Epithelial cell of esophagus (primary cell): ENCODE measurements at regions not wholly inside any gene's neighbourhood (a gene's known extent, or its start where the extent isn't known, plus 50 kb on each side); places are given as distances from the start of the nearest gene placed in this dataset.

Source experiments
- DNase-seq: peaks from one replicate; pipeline ENCODE4 v3.0.0; 2010; ENCODE audit warnings: low read depth
- H3K4me3 ChIP-seq: 2 replicates; pipeline ENCODE4 v1.5.1; 2011; ENCODE audit warnings: mild to moderate bottlenecking, low read length, control low read depth
- TF ChIP-seq, protein P1 (sequence below): IDR thresholded peaks from 2 replicates; pipeline ENCODE4 v1.5.1; 2011; ENCODE audit warnings: low read depth, mild to moderate bottlenecking, low read length, control low read depth, inconsistent platforms; ENCODE audit not compliant: insufficient read depth; ENCODE audit errors: missing control alignments

DNA sequence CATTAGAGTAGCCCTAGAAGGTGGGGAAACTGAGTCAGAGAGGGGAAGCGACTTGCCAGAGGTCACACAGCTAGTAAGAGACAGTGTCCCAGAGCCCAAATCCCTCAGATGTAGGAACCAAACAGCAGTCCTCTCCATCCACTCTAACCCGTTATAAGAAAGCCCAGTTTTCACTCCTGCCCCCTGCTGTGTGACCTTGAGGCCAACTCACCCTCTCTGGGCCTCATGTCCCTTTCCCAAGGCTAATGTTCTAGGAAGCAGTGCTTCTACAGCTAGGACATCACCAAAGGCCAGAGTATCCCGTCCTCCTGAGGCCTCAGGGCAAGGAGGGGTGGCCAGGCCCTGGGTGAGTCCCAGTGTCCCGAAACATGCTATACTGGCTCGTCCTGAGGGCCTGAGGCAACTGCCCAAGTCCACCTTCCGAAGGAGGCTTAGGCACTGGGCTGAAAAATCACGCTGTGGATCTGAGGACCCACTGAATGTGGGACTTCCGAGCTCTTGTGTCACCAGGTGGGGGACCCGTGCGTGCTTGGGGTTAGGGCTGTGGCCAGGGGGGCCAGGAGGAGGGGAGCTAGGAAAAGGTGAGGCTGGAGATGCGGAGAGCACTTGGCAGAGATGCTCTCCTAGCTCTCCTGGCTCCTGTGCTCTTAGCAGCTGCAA is 109.2 kb upstream of the SLC6A11 start:
- no peak overlapping the region for H3K4me3 ChIP-seq
- no peak for DNase-seq
- TF ChIP-seq, protein P1, sequence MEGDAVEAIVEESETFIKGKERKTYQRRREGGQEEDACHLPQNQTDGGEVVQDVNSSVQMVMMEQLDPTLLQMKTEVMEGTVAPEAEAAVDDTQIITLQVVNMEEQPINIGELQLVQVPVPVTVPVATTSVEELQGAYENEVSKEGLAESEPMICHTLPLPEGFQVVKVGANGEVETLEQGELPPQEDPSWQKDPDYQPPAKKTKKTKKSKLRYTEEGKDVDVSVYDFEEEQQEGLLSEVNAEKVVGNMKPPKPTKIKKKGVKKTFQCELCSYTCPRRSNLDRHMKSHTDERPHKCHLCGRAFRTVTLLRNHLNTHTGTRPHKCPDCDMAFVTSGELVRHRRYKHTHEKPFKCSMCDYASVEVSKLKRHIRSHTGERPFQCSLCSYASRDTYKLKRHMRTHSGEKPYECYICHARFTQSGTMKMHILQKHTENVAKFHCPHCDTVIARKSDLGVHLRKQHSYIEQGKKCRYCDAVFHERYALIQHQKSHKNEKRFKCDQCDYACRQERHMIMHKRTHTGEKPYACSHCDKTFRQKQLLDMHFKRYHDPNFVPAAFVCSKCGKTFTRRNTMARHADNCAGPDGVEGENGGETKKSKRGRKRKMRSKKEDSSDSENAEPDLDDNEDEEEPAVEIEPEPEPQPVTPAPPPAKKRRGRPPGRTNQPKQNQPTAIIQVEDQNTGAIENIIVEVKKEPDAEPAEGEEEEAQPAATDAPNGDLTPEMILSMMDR: no peak

DNA sequence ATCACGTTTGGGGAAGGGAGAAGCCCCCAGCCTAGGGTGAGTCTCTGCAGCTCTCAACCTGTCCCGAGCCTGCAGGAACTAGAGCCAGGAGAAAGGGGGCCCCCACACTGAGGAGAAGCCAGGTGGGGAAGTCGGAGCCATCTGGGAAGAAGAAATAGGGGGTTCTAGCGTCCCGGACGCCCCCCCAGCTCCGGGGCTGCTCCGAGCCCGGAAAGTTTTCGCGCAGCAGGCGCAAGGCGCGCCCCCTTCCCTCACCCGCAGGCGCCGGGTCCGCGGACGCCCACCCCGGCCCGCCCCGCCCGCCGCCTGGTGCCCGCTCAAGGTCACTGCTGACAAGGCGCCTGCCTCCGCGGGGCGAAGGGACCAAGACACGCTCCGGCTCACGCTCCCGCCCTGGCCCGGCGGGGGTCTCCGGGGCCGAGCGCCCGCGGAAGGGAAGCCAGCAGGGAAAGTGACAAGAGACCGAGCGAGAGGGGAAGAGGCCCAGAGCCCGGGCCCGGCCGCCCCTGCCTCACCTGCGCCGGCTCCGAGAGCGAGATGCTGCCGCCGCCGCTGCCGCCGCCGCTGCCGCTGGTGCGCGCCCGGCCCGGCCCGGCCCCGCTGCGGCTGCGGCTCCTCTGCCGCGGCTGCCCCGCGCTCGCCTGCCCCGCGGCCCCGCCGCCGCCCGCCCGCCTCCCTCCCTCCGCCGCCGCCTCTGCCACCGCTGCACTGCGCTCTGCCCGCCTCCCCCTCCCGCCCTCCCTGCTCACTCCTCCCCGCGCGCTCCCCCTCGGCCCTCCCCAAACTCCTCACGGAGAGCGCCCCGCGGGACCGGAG is 108.4 kb upstream of the SLC6A11 start:
- no peak for DNase-seq
- TF ChIP-seq, protein P1: no peak
- no peak overlapping the region for H3K4me3 ChIP-seq

DNA sequence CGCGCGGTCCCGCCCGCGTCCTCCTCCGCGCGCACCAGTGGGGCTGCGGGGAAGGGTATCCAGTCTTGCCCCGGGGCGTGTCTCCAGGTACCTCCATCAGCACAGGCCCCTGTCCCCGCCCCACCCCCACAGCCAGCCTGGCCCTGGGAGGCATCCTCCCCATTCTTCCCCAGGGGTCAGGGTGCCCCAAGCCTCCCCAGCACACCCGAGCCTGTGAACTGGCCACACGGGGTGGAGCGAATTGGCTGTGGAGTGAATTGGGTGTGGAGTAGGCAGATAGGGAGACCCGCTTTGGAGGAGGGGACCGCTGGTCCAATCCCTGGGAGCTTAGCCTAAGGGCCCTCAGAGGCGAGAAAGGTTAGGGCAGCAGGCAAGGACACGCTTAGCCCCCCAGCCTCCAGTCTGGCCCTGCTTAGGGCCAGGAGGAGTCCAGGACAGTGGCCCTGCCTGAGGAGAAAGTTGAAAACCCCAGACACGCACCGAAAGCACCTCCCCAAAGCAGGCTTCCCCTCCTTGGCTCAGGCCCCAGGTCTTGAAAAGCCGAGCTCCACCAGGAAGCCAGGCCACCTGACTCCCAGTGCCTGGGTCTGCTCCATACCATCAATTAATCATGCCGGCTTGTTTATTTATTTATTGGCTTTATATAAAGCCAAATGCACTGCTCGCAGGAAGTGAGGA is 107.7 kb upstream of the SLC6A11 start:
- no peak for DNase-seq
- H3K4me3 ChIP-seq: no peak overlapping the region

DNA sequence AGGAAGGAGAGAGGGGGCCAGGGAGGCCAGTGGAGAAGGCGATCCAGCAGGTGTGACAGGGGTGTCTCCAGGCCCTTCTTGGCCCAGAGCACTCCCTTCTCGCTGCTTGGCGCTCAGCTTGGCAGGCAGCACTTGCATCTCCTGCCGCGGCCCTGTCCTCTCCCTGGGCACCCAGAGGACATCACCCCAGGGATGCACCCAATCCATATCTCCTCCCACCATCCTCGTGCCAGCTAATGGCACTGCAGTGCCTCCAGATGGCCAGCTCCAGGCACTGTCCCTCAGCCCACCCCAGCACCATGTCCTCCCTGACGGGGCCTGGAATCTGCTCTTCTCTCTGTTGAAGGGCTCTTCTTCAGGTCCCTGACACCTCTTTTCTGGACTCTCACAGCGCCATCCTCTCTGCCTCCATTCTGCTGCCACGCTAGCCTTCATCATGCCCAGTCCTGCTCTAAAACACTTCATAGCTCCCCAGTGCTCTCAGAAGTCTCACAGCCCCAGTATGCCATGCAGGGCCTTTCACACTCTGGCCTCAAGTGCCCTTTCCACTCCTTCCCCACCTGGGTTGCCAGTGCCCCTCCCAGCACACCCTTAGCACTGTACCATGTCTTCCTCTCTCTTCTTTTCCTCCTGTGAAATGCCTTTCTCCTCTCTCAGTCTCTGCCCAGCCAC is 106.8 kb upstream of the SLC6A11 start:
- H3K4me3 ChIP-seq: no peak overlapping the region
- TF ChIP-seq, protein P1: no peak
- no peak for DNase-seq

More for the DNA sequence above, 107.7 kb upstream of the SLC6A11 start:
- TF ChIP-seq, protein P1: no peak

DNA sequence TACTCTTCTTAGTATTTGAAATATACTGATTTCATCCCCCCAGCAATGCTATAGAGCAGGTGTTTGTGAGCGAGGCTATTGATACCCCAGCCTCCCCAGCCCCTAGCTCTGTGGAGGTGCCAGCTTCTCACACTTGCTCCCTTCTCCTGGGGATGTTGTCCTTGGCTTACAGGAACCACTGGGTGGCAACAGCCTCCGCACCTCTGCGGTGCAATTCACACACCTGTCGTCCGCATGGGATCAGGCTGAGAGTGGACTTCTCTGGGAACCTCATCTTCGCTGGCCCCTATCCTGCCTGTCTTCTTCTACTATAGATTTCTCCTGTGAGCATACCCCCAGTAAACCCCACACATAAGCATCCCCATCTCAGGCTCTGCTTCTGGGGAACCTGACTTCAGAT is 103.9 kb upstream of the SLC6A11 start:
- TF ChIP-seq, protein P1: no peak
- DNase-seq: no peak
- no peak overlapping the region for H3K4me3 ChIP-seq

DNA sequence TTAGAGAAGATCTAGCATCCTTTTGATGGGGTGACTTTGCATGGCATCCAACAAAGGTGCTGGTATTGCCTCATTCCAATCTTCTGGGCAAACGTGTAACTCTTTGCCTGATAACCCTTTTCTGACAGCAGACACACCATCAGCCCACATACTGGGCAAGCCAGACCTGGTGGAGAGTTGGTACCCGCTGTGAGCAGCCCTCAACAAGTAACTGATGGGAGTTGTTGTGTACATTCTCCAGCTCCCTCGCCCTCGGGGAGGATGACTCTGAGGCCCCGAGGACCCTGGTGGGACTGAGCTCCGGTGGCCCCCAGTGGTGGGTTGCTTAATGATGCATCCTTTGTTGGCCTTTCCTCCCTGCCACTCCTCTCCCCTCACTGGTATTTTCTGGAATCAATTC is 102.4 kb upstream of the SLC6A11 start:
- TF ChIP-seq, protein P1: no peak
- DNase-seq: no peak
- no peak overlapping the region for H3K4me3 ChIP-seq
